GM21619 (cell line): ENCODE measurements at regions not wholly inside any gene's neighbourhood (a gene's known extent, or its start where the extent isn't known, plus 50 kb on each side); places are given as distances from the start of the nearest gene placed in this dataset.

Experiments
- ATAC-seq: cut with Tn5 transposase; IDR thresholded peaks from one replicate; pipeline ENCODE4 v1.9.1; 2021; ENCODE audit not compliant: unreplicated experiment

- no peak for ATAC-seq
Observed at GRCh38 chr4:95674521-95674981, 125.8 kb upstream of the UNC5C start.

- ATAC-seq: no peak
Observed at GRCh38 chr4:95672811-95673210, 124.0 kb upstream of the UNC5C start.

GRCh38 chr4:95660719-95661118 lies 111.9 kb upstream of the UNC5C start:
- ATAC-seq: no peak

GRCh38 chr4:95651891-95652290 lies 103.1 kb upstream of the UNC5C start:
- ATAC-seq: no peak

GRCh38 chr4:95644417-95644816 lies 95.6 kb upstream of the UNC5C start:
- no peak for ATAC-seq

- ATAC-seq: no peak
Observed at GRCh38 chr4:95643627-95644026, 94.9 kb upstream of the UNC5C start.

- ATAC-seq: no peak
Observed at GRCh38 chr4:95641571-95641970, 92.8 kb upstream of the UNC5C start.

GRCh38 chr4:95640311-95640710 lies 91.5 kb upstream of the UNC5C start:
- no peak for ATAC-seq

- ATAC-seq: no peak
Observed at GRCh38 chr4:95638920-95639501, 90.2 kb upstream of the UNC5C start.

GRCh38 chr4:95637043-95637600 lies 88.3 kb upstream of the UNC5C start:
- ATAC-seq: no peak

GRCh38 chr4:95636061-95636460 lies 87.3 kb upstream of the UNC5C start:
- ATAC-seq: no peak

- ATAC-seq: no peak
Observed at GRCh38 chr4:95627709-95628108, 78.9 kb upstream of the UNC5C start.

- ATAC-seq: no peak
Observed at GRCh38 chr4:95627024-95627605, 78.3 kb upstream of the UNC5C start.

- ATAC-seq: no peak
Observed at GRCh38 chr4:95625020-95625419, 76.2 kb upstream of the UNC5C start.

- ATAC-seq: no peak
Observed at GRCh38 chr4:95619525-95620443, 71.0 kb upstream of the UNC5C start.

GRCh38 chr4:95614684-95615205 lies 66.0 kb upstream of the UNC5C start:
- ATAC-seq: no peak

- no peak for ATAC-seq
Observed at GRCh38 chr4:95610061-95610569, 61.3 kb upstream of the UNC5C start.

- ATAC-seq: no peak
Observed at GRCh38 chr4:95606739-95607138, 58.0 kb upstream of the UNC5C start.

- no peak for ATAC-seq
Observed at GRCh38 chr4:95603393-95603792, 54.6 kb upstream of the UNC5C start.

- ATAC-seq: no peak
Observed at GRCh38 chr4:95602872-95603271, 54.1 kb upstream of the UNC5C start.

GRCh38 chr4:95601356-95601755 lies 52.6 kb upstream of the UNC5C start:
- no peak for ATAC-seq
